ENCODE measurements at regions not wholly inside any gene's neighbourhood (a gene's known extent, or its start where the extent isn't known, plus 50 kb on each side); places are given as distances from the start of the nearest gene placed in this dataset.

DNA sequence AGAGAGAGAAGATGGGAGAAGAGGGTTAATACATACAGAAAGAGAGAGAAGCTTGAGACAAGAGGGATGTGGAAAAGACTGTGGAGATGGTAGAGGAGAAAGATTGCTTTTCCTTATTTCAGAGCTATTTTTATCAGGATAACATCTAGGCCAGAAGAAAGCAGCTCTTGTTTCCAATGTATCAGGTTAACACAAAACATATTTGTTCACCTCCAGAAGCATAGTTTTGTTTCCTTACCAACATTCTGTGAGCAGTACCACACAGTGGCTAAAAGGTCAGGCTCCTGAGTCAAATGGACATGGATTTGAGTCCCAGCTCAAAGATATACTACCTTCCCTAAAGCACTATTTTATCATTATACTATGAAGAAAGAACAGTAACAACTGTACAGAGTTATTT lies 185.5 kb downstream of the DUSP10 start:
- no peak overlapping the region for H3K27ac ChIP-seq (ENCODE audit: low read depth, low read length, poor library complexity, severe bottlenecking)
- no peak overlapping the region for H2AFZ ChIP-seq (ENCODE audit: low read length)
- peaks cover 26% of the 10 kb centered on the region for H3K4me1 ChIP-seq (ENCODE audit: insufficient read depth, low read length, severe bottlenecking)
- H3K27me3 ChIP-seq (ENCODE audit: insufficient read depth, low read length) = no peaks in the 10 kb centered on the region
- H3K79me2 ChIP-seq (ENCODE audit: insufficient read depth, low read length) = no peaks in the 10 kb centered on the region
- H4K20me1 ChIP-seq (ENCODE audit: insufficient read depth, low read length) = no peaks in the 10 kb centered on the region
- no peaks in the 10 kb centered on the region for H3K9me3 ChIP-seq (ENCODE audit: low read length)
- H3K36me3 ChIP-seq (ENCODE audit: insufficient read depth, low read length) = no peaks in the 10 kb centered on the region
- H3K4me3 ChIP-seq (ENCODE audit: low read depth, low read length, poor library complexity, severe bottlenecking) = no peak overlapping the region
- TF ChIP-seq, protein P1, sequence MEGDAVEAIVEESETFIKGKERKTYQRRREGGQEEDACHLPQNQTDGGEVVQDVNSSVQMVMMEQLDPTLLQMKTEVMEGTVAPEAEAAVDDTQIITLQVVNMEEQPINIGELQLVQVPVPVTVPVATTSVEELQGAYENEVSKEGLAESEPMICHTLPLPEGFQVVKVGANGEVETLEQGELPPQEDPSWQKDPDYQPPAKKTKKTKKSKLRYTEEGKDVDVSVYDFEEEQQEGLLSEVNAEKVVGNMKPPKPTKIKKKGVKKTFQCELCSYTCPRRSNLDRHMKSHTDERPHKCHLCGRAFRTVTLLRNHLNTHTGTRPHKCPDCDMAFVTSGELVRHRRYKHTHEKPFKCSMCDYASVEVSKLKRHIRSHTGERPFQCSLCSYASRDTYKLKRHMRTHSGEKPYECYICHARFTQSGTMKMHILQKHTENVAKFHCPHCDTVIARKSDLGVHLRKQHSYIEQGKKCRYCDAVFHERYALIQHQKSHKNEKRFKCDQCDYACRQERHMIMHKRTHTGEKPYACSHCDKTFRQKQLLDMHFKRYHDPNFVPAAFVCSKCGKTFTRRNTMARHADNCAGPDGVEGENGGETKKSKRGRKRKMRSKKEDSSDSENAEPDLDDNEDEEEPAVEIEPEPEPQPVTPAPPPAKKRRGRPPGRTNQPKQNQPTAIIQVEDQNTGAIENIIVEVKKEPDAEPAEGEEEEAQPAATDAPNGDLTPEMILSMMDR (IDR thresholded peaks at IDR 0.05; ENCODE audit: low read length) = no peak
- TF ChIP-seq EZH2 (IDR thresholded peaks at IDR 0.05; ENCODE audit: borderline replicate concordance, low read length) = no peak
- no peaks in the 10 kb centered on the region for H3K9me2 ChIP-seq (ENCODE audit: low read depth, low read length)
- no peak overlapping the region for H3K9ac ChIP-seq (ENCODE audit: low read length)
- no peaks in the 10 kb centered on the region for H3F3A ChIP-seq (ENCODE audit: insufficient read depth, low read length)
- H3K4me2 ChIP-seq (ENCODE audit: low read length) = no peak overlapping the region

DNA sequence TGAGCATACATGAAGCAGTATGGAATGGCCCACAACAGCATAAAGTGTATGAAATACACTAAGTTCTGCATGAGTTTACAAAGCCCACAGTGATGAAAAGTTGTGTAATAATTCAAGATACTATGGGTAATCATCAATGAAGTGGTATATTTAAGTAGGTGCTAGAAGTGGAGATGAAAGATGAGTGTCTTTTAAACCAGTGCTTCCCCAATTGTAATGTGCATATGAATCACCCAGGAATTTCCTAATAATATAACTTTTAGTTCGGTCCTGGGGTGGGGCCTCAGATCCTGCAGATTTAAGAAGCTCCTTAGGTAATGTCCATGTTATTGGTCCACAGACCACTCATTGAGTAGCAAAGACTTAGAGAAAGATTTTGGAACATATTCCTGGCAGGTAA lies 184.9 kb downstream of the DUSP10 start:
- H3K27me3 ChIP-seq (ENCODE audit: insufficient read depth, low read length) = no peaks in the 10 kb centered on the region
- H3K36me3 ChIP-seq (ENCODE audit: insufficient read depth, low read length) = no peaks in the 10 kb centered on the region
- no peaks in the 10 kb centered on the region for H3K9me2 ChIP-seq (ENCODE audit: low read depth, low read length)
- no peaks in the 10 kb centered on the region for H3K9me3 ChIP-seq (ENCODE audit: low read length)
- H3K27ac ChIP-seq (ENCODE audit: low read depth, low read length, poor library complexity, severe bottlenecking) = no peak overlapping the region
- no peak overlapping the region for H2AFZ ChIP-seq (ENCODE audit: low read length)
- H3K4me2 ChIP-seq (ENCODE audit: low read length) = no peak overlapping the region
- no peaks in the 10 kb centered on the region for H3K79me2 ChIP-seq (ENCODE audit: insufficient read depth, low read length)
- H3F3A ChIP-seq (ENCODE audit: insufficient read depth, low read length) = no peaks in the 10 kb centered on the region
- H3K4me3 ChIP-seq (ENCODE audit: low read depth, low read length, poor library complexity, severe bottlenecking) = no peak overlapping the region
- no peak overlapping the region for H3K9ac ChIP-seq (ENCODE audit: low read length)
- TF ChIP-seq, protein P1 (IDR thresholded peaks at IDR 0.05; ENCODE audit: low read length) = no peak
- TF ChIP-seq EZH2 (IDR thresholded peaks at IDR 0.05; ENCODE audit: borderline replicate concordance, low read length) = no peak
- peaks cover 29% of the 10 kb centered on the region for H3K4me1 ChIP-seq (ENCODE audit: insufficient read depth, low read length, severe bottlenecking)
- no peaks in the 10 kb centered on the region for H4K20me1 ChIP-seq (ENCODE audit: insufficient read depth, low read length)

- TF ChIP-seq EZH2 (IDR thresholded peaks at IDR 0.05; ENCODE audit: borderline replicate concordance, low read length) = no peak
- TF ChIP-seq, protein P1 (IDR thresholded peaks at IDR 0.05; ENCODE audit: low read length) = no peak
- H3K27me3 ChIP-seq (ENCODE audit: insufficient read depth, low read length) = no peaks in the 10 kb centered on the region
- no peak overlapping the region for H3K9ac ChIP-seq (ENCODE audit: low read length)
- no peaks in the 10 kb centered on the region for H3K9me3 ChIP-seq (ENCODE audit: low read length)
- H2AFZ ChIP-seq (ENCODE audit: low read length) = no peak overlapping the region
- H3K27ac ChIP-seq (ENCODE audit: low read depth, low read length, poor library complexity, severe bottlenecking) = no peak overlapping the region
- no peaks in the 10 kb centered on the region for H3K36me3 ChIP-seq (ENCODE audit: insufficient read depth, low read length)
- H4K20me1 ChIP-seq (ENCODE audit: insufficient read depth, low read length) = no peaks in the 10 kb centered on the region
- H3K79me2 ChIP-seq (ENCODE audit: insufficient read depth, low read length) = no peaks in the 10 kb centered on the region
- H3K4me3 ChIP-seq (ENCODE audit: low read depth, low read length, poor library complexity, severe bottlenecking) = no peak overlapping the region
- no peaks in the 10 kb centered on the region for H3F3A ChIP-seq (ENCODE audit: insufficient read depth, low read length)
- no peaks in the 10 kb centered on the region for H3K9me2 ChIP-seq (ENCODE audit: low read depth, low read length)
- H3K4me2 ChIP-seq (ENCODE audit: low read length) = no peak overlapping the region
- H3K4me1 ChIP-seq (ENCODE audit: insufficient read depth, low read length, severe bottlenecking) = peaks cover 29% of the 10 kb centered on the region
Measured at GRCh38 chr1:221558396-221558795, 183.5 kb downstream of the DUSP10 start.
